ENCODE measurements at regions not wholly inside any gene's neighbourhood (a gene's known extent, or its start where the extent isn't known, plus 50 kb on each side); places are given as distances from the start of the nearest gene placed in this dataset.

GRCh38 chr1:65486613-65487012, 66.1 kb downstream of the LEPR start:
- DNase-seq (ENCODE audit: low spot score): no peak

DNA sequence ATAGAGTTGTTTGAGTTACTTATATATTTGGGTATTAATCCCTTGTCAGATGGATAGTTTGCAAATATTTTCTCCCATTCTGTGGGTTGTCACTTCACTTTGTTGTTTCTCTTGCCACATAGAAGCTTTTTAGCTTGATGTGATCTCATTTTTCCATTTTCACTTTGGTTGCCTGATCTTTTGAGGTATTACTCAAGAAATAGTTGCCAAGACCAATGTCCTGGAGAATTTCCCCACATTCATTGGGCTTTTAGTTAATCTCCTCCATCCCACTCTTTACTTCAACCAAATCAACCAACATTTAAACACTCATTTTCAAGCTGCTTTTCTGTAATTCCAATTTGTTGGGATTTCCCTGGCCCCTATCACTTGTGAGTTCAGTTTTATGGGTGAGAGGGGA, 69.0 kb downstream of the LEPR start:
- no peak for DNase-seq (ENCODE audit: low spot score)

DNA sequence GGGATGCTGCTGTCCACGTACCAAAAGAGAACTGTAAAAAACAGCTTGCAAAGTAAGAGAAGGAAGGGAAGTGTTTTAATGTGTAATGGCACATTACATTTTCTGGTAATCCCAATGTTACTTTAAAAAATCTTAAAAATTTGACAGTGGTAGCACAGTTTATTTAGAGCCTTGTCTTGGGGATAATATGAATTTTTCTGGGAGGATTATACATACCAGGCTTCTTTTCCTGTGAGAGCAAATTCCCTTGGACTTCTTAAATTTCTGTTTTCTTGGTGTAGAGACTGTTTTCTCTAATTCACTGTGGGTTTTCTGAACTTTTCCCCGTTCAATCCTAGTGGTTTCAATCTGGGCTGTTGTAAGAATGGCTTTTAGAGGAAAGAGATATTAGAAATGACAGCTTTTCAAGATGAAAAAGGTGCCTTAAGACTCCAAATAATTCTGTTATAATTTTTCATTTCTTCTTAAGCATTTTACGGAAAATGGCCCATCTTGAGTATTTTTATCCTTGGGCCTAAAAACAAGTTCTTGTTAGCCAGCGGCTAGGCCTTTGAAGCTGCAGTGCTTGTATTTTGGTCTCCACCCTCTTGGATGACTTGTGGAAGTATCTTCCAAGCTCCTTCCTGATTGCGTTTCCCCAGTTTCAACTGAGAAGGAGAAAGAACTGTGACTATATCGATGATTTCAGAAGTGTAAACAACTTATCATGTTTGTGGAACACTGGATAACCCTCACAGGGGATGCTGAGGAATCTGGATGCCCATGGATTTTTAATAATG, 70.0 kb downstream of the LEPR start:
- DNase-seq (ENCODE audit: low spot score): no peak

- no peak for DNase-seq (ENCODE audit: low spot score)
These were observed 71.0 kb downstream of the LEPR start for GRCh38 chr1:65491472-65491871.

DNA sequence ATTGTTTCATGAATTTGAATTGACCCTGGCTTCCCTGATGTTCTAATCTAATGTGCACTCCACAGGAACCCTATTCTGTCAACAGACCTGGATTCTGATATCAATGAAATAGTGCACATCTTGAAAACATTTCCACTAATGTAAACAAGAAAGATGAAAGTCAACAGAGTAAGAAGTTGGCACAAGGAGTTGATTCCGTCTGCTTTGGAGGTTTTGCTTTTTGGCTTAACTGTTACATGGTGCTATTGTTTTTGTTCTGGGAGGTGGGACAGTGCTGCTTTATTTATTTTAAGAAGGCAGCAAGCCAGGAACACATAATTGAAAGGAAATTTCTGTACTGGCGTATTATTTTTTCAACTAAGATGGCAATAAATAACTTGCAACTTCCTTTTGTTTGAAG, 73.3 kb downstream of the LEPR start:
- DNase-seq (ENCODE audit: low spot score): peak; percentile 17

DNA sequence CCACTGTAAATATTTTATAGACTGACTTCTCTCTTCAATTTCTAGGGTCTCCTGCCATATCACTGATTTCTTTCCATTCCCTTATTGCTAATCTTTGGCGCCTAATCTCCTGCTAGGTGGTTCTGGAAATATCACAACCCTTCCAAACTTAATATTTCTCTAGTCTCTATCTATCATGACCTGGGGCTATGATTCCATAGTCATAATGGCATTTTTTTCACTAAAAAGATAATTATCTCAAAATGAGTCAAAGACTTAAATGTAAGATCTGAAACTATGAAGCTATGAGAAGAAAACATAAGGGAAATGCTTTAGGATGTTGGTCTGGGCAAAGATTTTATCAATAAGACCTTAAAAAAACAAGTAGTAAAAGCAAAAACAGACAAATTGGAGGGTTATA, 74.2 kb downstream of the LEPR start:
- no peak for DNase-seq (ENCODE audit: low spot score)

GRCh38 chr1:65495137-65495536, 74.7 kb downstream of the LEPR start:
- DNase-seq (ENCODE audit: low spot score): no peak

- DNase-seq (ENCODE audit: low spot score): no peak
These were observed 76.9 kb downstream of the LEPR start for GRCh38 chr1:65497256-65497830.

DNA sequence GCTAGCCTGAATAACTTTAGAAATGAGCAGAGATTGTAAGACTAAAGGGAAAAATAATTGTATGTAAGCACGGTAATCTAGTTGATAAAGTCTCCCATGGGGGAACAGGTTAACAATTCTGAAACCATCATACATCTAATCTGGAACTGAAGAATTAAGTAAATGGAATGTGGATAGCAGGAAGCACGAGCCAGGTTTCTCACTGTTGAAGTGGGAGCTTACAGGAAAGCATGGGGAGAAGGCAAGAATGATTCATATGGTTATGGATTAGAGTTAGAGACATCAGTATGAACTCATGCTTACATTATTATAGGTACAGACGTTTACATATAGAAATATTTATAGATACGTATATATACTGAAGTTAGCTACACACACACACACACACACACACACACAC, 83.0 kb downstream of the LEPR start:
- no peak for DNase-seq (ENCODE audit: low spot score)

GRCh38 chr1:65504263-65504662, 83.8 kb downstream of the LEPR start:
- no peak for DNase-seq (ENCODE audit: low spot score)

GRCh38 chr1:65505547-65506300, 85.3 kb downstream of the LEPR start:
- DNase-seq (ENCODE audit: low spot score): no peak

DNA sequence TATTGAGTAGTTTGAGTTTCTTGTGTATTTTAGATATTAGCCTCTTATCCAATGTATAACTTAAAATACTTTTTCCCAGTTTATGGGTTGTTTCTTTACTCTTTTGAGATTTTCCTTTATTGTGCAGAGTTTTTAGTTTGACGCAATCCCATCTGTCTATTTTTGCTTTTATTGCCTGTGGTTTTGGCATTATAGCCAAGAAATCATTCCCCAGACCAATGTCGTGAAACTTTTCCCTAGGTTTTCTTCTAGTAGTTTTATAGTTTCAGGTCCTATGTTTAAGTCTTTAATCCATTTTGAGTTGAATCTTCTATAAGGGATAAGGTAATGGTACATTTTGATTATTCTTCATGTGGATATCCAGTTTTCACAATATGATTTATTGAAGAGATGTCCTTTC, 87.6 kb downstream of the LEPR start:
- DNase-seq (ENCODE audit: low spot score): no peak

GRCh38 chr1:65509912-65510680, 89.6 kb downstream of the LEPR start:
- no peak for DNase-seq (ENCODE audit: low spot score)

DNA sequence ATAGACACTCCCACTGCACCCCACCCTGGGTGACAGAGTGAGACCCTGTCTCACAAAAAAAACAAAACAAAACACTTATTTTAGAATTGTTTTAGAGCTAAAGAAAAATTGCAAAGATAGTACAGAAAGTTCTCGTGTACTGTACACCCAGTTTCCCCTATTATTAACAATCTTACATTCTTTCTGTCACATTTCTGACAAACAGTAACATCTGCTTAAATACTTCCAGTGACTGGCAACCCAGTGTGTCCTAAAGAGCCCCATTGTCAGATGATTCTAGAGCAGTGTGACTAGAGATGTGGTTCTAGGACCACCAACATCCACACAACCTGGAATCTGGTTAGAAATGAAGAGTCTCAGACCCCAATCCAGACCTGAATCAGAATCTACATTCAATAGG, 90.5 kb downstream of the LEPR start:
- DNase-seq (ENCODE audit: low spot score): no peak

DNA sequence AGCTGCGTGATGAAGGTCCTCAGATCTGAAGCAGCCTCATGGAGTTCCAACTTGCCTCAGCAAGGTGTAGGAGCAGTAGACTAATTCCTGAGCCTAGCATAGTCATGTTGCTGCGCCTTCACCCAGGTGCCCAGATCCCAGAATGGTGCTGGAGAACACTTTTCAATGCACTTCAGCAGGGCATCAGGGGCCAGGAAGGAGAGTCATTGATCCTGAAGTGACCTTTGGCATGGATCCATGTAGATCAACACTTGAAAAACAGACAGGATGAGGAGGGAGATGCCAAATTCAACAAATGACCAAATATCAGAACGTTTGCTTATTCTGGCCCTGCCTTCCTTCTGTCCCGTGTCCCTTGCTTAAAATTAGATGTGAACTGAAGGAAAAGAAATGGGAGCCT, 91.9 kb downstream of the LEPR start:
- DNase-seq (ENCODE audit: low spot score): no peak

- no peak for DNase-seq (ENCODE audit: low spot score)
These were observed 92.7 kb downstream of the LEPR start for GRCh38 chr1:65512967-65513780.

DNA sequence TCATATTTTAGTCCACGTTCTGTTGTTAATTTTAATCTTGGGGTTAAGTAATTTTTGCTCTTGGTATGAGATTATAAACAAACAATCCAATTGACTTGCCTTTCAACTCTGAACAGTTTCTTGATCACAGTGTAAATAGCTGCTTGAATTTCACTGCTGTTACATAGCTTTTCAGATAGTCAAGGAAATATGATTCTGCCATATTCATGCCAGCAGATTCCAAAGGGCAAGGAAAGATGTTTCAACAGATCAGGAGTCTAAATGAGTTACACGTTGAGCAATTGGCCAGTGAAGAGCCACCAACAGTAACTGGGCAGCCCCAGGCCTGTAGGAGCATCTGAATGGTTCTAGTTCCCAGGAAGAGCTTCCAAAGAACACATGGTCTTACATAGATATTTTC, 93.6 kb downstream of the LEPR start:
- no peak for DNase-seq (ENCODE audit: low spot score)

- DNase-seq (ENCODE audit: low spot score): no peak
These were observed 104.4 kb downstream of the LEPR start for GRCh38 chr1:65524931-65525265.

GRCh38 chr1:65525266-65526048, 105.0 kb downstream of the LEPR start:
- DNase-seq (ENCODE audit: low spot score): no peak

DNA sequence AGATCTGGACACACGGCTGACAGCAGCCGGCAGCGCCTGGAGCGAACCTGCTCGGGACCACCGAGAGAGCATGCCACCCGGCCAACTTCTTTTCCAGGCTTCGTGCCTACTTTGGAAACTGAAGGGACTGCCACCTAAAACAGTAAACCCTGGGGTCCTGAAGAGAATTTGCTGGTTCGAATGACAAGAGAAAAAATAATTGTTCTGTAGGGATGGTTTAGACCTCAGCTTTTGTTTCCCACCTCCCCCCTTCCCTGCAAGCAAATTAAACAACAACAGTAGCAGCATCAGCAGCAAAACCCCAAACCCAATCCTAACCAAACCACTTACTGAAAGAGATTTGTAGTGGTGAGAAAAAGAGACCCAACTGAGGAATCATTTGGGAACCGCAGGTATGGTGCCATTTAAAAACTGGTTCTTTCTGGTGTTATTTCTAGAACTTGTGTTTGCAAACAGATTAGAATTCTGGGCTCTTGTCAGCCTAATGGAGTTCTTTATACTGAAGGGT, 105.6 kb downstream of the LEPR start:
- DNase-seq (ENCODE audit: low spot score): no peak
